SK-N-SH (cell line): ENCODE measurements at regions not wholly inside any gene's neighbourhood (a gene's known extent, or its start where the extent isn't known, plus 50 kb on each side); places are given as distances from the start of the nearest gene placed in this dataset.

Experiments
- CTCF ChIA-PET: fragments of 300-600, 350-600 bp; formaldehyde crosslinking; extraction: SDS; loops from one replicate; lab custom pipeline; 2021; lab: Yijun Ruan, JAX
- POLR2A ChIA-PET: fragments of 350-600 bp; sonication (Branson Sonifier 250); formaldehyde crosslinking; extraction: SDS; loops from one replicate; lab custom pipeline; 2020; ENCODE audit warnings: antibody characterized with exemption, inconsistent platforms; lab: Yijun Ruan, JAX
- DNase-seq: peaks from one replicate; pipeline ENCODE4 v3.0.0; 2012
- H2AFZ ChIP-seq: fragments of 200-600 bp; sonication (generic); 2 replicates; pipeline ENCODE4 v1.8.1; 2016; ENCODE audit warnings: antibody characterized with exemption, mild to moderate bottlenecking, low read depth
- H3F3A ChIP-seq: fragments of 200-600 bp; sonication (generic); replicated peaks from 2 replicates; pipeline ENCODE3; 2016; ENCODE audit warnings: antibody characterized with exemption, mild to moderate bottlenecking; ENCODE audit not compliant: insufficient read depth
- H3K27ac ChIP-seq, 2 experiments: fragments of 200-500 bp in 1 of 2; fragments of 200-600 bp in 1 of 2; sonication (Bioruptor generic) in 1 of 2; sonication (generic), shearing (Covaris generic) in 1 of 2; 2 replicates each; pipeline versions ENCODE4 v1.5.1 to v1.6.1; 2014 to 2016; ENCODE audit warnings: low read depth in 2 of 2, inconsistent platforms in 1 of 2, low read length in 1 of 2, mild to moderate bottlenecking in 1 of 2, mixed read lengths in 1 of 2
- H3K27me3 ChIP-seq: fragments of 200-600 bp; sonication (generic), shearing (Covaris generic); 2 replicates; pipeline ENCODE4 v1.6.1; 2016; ENCODE audit warnings: mixed run types; ENCODE audit not compliant: insufficient read depth
- H3K36me3 ChIP-seq, 2 experiments: fragments of 200-500 bp in 1 of 2; fragments of 200-600 bp in 1 of 2; sonication (Bioruptor generic) in 1 of 2; sonication (generic) in 1 of 2; replicated peaks in 1 of 2; 2 replicates each; pipeline versions ENCODE3 to v1.5.1; 2014 to 2016; ENCODE audit warnings: low read length in 1 of 2, mild to moderate bottlenecking in 1 of 2; ENCODE audit not compliant: insufficient read depth in 2 of 2, control insufficient read depth in 1 of 2
- H3K4me1 ChIP-seq, 2 experiments: fragments of 200-500 bp in 1 of 2; fragments of 200-600 bp in 1 of 2; sonication (Bioruptor generic) in 1 of 2; sonication (generic), shearing (Covaris generic) in 1 of 2; 2 replicates each; pipeline versions ENCODE4 v1.5.1 to v1.6.1; 2014 to 2016; ENCODE audit warnings: low read depth in 1 of 2, low read length in 1 of 2, mixed run types in 1 of 2; ENCODE audit not compliant: insufficient read depth in 2 of 2, control insufficient read depth in 1 of 2
- H3K4me2 ChIP-seq: fragments of 200-600 bp; sonication (generic), shearing (Covaris generic); 2 replicates; pipeline ENCODE4 v1.6.1; 2017; ENCODE audit warnings: mixed run types
- H3K4me3 ChIP-seq, 2 experiments: fragments of 200-500 bp in 1 of 2; fragments of 200-600 bp in 1 of 2; sonication (Bioruptor generic) in 1 of 2; sonication (generic), shearing (Covaris generic) in 1 of 2; 2 replicates each; pipeline versions ENCODE4 v1.5.1 to v1.8.1; 2014 to 2016; ENCODE audit warnings: low read depth in 2 of 2, inconsistent platforms in 1 of 2, low read length in 1 of 2, mild to moderate bottlenecking in 1 of 2, mixed read lengths in 1 of 2, moderate library complexity in 1 of 2
- H3K79me2 ChIP-seq: fragments of 200-600 bp; sonication (generic); 2 replicates; pipeline ENCODE4 v1.8.1; 2017; ENCODE audit warnings: mild to moderate bottlenecking; ENCODE audit not compliant: insufficient read depth
- H3K9ac ChIP-seq: fragments of 200-600 bp; sonication (generic); 2 replicates; pipeline ENCODE4 v1.6.1; 2017; ENCODE audit warnings: mixed run types
- H3K9me2 ChIP-seq: fragments of 200-600 bp; sonication (generic); 2 replicates; pipeline ENCODE4 v1.6.1; 2017; ENCODE audit warnings: mixed run types
- H3K9me3 ChIP-seq: fragments of 200-600 bp; sonication (generic); 2 replicates; pipeline ENCODE4 v1.6.1; 2017; ENCODE audit warnings: mixed run types, mild to moderate bottlenecking, moderate library complexity
- H4K20me1 ChIP-seq: fragments of 200-600 bp; sonication (generic); 2 replicates; pipeline ENCODE4 v1.6.1; 2017; ENCODE audit warnings: mild to moderate bottlenecking, mixed run types; ENCODE audit not compliant: insufficient read depth
- CHD2 ChIP-seq: fragments of 150-350 bp; IDR thresholded peaks from 2 replicates; pipeline ENCODE4 v1.6.1; 2018; ENCODE audit warnings: low read length; ENCODE audit not compliant: partially characterized antibody
- EP300 ChIP-seq, 2 experiments: IDR thresholded peaks; 2 replicates each; pipeline versions ENCODE4 v1.4.0 to v1.6.1; 2012; ENCODE audit warnings: borderline replicate concordance in 1 of 2, low read depth in 1 of 2, low read length in 1 of 2
- EZH2phosphoT487 ChIP-seq: fragments of 200-600 bp; sonication (generic); IDR thresholded peaks from 2 replicates; pipeline ENCODE4 v1.6.1; 2017; ENCODE audit warnings: low read depth, mixed run types, mild to moderate bottlenecking, antibody characterized with exemption, moderate library complexity, borderline replicate concordance
- FOSL2 ChIP-seq: IDR thresholded peaks from 2 replicates; pipeline ENCODE4 v1.4.0; 2012; ENCODE audit warnings: low read depth, mild to moderate bottlenecking, moderate library complexity, borderline replicate concordance
- FOXM1 ChIP-seq: IDR thresholded peaks from 2 replicates; pipeline ENCODE4 v1.4.0; 2012; ENCODE audit warnings: low read depth, mild to moderate bottlenecking
- GABPA ChIP-seq: IDR thresholded peaks from 2 replicates; pipeline ENCODE4 v1.4.0; 2012; ENCODE audit warnings: low read depth, mild to moderate bottlenecking
- MEF2A ChIP-seq: IDR thresholded peaks from 2 replicates; pipeline ENCODE4 v1.4.0; 2012; ENCODE audit warnings: low read depth, borderline replicate concordance
- MXI1 ChIP-seq: IDR thresholded peaks from 2 replicates; pipeline ENCODE4 v1.6.1; 2012; ENCODE audit warnings: mild to moderate bottlenecking, low read depth, low read length, improper control_type of control experiment
- NFIC ChIP-seq: IDR thresholded peaks from 2 replicates; pipeline ENCODE4 v1.4.0; 2012; ENCODE audit warnings: borderline replicate concordance
- POLR2AphosphoS5 ChIP-seq: IDR thresholded peaks from 2 replicates; pipeline ENCODE4 v1.6.1; 2012; ENCODE audit warnings: low read depth, low read length
- RAD21 ChIP-seq: IDR thresholded peaks from 2 replicates; pipeline ENCODE4 v1.6.1; 2012; ENCODE audit warnings: mild to moderate bottlenecking, low read length
- RCOR1 ChIP-seq: fragments of 150-350 bp; IDR thresholded peaks from 2 replicates; pipeline ENCODE4 v1.6.1; 2017; ENCODE audit warnings: antibody characterized with exemption, low read length
- REST ChIP-seq: IDR thresholded peaks from 2 replicates; pipeline ENCODE4 v1.6.1; 2012; ENCODE audit warnings: mild to moderate bottlenecking, low read depth, low read length, moderate library complexity
- SIN3A ChIP-seq: IDR thresholded peaks from 2 replicates; pipeline ENCODE4 v1.6.1; 2012; ENCODE audit warnings: low read depth, mild to moderate bottlenecking, low read length, moderate library complexity, borderline replicate concordance
- SMC3 ChIP-seq: IDR thresholded peaks from 2 replicates; pipeline ENCODE4 v1.6.1; 2012; ENCODE audit warnings: low read depth, low read length, improper control_type of control experiment
- TAF1 ChIP-seq: IDR thresholded peaks from 2 replicates; pipeline ENCODE4 v1.6.1; 2012; ENCODE audit warnings: low read depth, mild to moderate bottlenecking, low read length, moderate library complexity, borderline replicate concordance
- USF2 ChIP-seq: fragments of 150-350 bp; IDR thresholded peaks from 2 replicates; pipeline ENCODE4 v1.6.1; 2017; ENCODE audit warnings: antibody characterized with exemption, low read length, low read depth, borderline replicate concordance
- ZBTB33 ChIP-seq: IDR thresholded peaks from 2 replicates; pipeline ENCODE4 v1.4.0; 2012; ENCODE audit warnings: low read depth, borderline replicate concordance
- WGBS: methylation state at CpG from one replicate; pipeline ENCODE4 v1.1.6; 2017; ENCODE audit warnings: low lambda C conversion rate; 5-methylcytosine and 5-hydroxymethylcytosine counted together

GRCh38 chr2:37833423-37833822, 91.7 kb upstream of the RMDN2 start:
- Histone ChIP-seq H3K4me2 (no peak overlapping the region), H3K36me3 (no peaks in the 10 kb centered on the region), H3K79me2 (no peaks in the 10 kb centered on the region)
- DNase-seq = no peak
- TF ChIP-seq MEF2A = no peak
- TF ChIP-seq RCOR1 = no peak
- TF ChIP-seq FOXM1 = no peak
- no peak for TF ChIP-seq SIN3A
- TF ChIP-seq GABPA = no peak
- TF ChIP-seq RAD21 = no peak
- TF ChIP-seq EP300 (IDR thresholded peaks at IDR 0.05; ENCODE audit: borderline replicate concordance in 1 of 2, low read depth in 1 of 2, low read length in 1 of 2) = no peak
- TF ChIP-seq TAF1 = no peak
- no peak for TF ChIP-seq REST
- TF ChIP-seq MXI1 = no peak
- no peak for TF ChIP-seq ZBTB33
- TF ChIP-seq FOSL2 = no peak
- TF ChIP-seq CHD2 = no peak
- TF ChIP-seq EZH2phosphoT487 = no peak
- TF ChIP-seq POLR2AphosphoS5 = no peak
- TF ChIP-seq SMC3 = no peak
- TF ChIP-seq USF2 = no peak
- TF ChIP-seq NFIC = no peak
- TF ChIP-seq, all 33 proteins: peak for 0
- no peak overlapping the region for H2AFZ ChIP-seq
- H3F3A ChIP-seq = peaks cover 4% of the 10 kb centered on the region
- no peaks in the 10 kb centered on the region for H4K20me1 ChIP-seq
- no peak overlapping the region for H3K4me3 ChIP-seq
- no peak overlapping the region for H3K9ac ChIP-seq
- ChIA-PET CTCF (interaction anchor here (0.6 to 18.8 kb wide), 41 partner anchors 9 to 546 kb away, joined by 3 to 247 read pairs (median 5); no protein-coding TSS in a partner anchor), POLR2A (interaction anchor here (1.3 kb wide), 2 partner anchors 23 to 418 kb away, joined by 5 to 13 read pairs; no protein-coding TSS in a partner anchor)
- no peaks in the 10 kb centered on the region for H3K9me2 ChIP-seq
- H3K27me3 ChIP-seq = no peaks in the 10 kb centered on the region
- 41% methylated on average over 7 of the region's 7 CpGs for WGBS
- H3K27ac ChIP-seq = no peak overlapping the region
- H3K9me3 ChIP-seq = no peaks in the 10 kb centered on the region
- peaks cover 6 to 21% of the 10 kb centered on the region in 2 experiments for H3K4me1 ChIP-seq
